ENCODE measurements at regions not wholly inside any gene's neighbourhood (a gene's known extent, or its start where the extent isn't known, plus 50 kb on each side); places are given as distances from the start of the nearest gene placed in this dataset.

- TF ChIP-seq RARB (CRISPR knock-in tag; IDR thresholded peaks at IDR 0.05), result no peak
- no peak for TF ChIP-seq ARNTL (CRISPR knock-in tag; IDR thresholded peaks at IDR 0.05; ENCODE audit: borderline replicate concordance, low read depth)
- TF ChIP-seq ESRRG (CRISPR knock-in tag; IDR thresholded peaks at IDR 0.05), result no peak
- TF ChIP-seq ISL1 (CRISPR knock-in tag; IDR thresholded peaks at IDR 0.05), result no peak
- TF ChIP-seq ZNF70 (CRISPR knock-in tag; IDR thresholded peaks at IDR 0.05), result no peak
- no peak for TF ChIP-seq ZNF565 (CRISPR knock-in tag; conservative IDR thresholded peaks at IDR 0.05; ENCODE audit: low read depth)
- no peak for TF ChIP-seq TCF4 (CRISPR knock-in tag; IDR thresholded peaks at IDR 0.05; ENCODE audit: borderline replicate concordance)
- TF ChIP-seq OSR1 (CRISPR knock-in tag; IDR thresholded peaks at IDR 0.05), result no peak
- no peak for TF ChIP-seq GLIS3 (CRISPR knock-in tag; IDR thresholded peaks at IDR 0.05)
- no peak for TF ChIP-seq TOX (CRISPR knock-in tag; IDR thresholded peaks at IDR 0.05; ENCODE audit: borderline replicate concordance)
- no peak for TF ChIP-seq SNAI2 (CRISPR knock-in tag; IDR thresholded peaks at IDR 0.05)
- no peak for TF ChIP-seq TSHZ2 (CRISPR knock-in tag; IDR thresholded peaks at IDR 0.05)
- no peak for TF ChIP-seq ZC3H10 (CRISPR knock-in tag; IDR thresholded peaks at IDR 0.05)
- no peak for ATAC-seq
These were observed 168.1 kb upstream of the RMP24 start for GRCh38 chr18:35804377-35804776.

GRCh38 chr18:35807811-35808335, 164.6 kb upstream of the RMP24 start:
- TF ChIP-seq TCF4 (CRISPR knock-in tag; IDR thresholded peaks at IDR 0.05; ENCODE audit: borderline replicate concordance), result no peak
- TF ChIP-seq ISL1 (CRISPR knock-in tag; IDR thresholded peaks at IDR 0.05), result no peak
- no peak for TF ChIP-seq ZNF8 (CRISPR knock-in tag; IDR thresholded peaks at IDR 0.05)
- TF ChIP-seq GLIS3 (CRISPR knock-in tag; IDR thresholded peaks at IDR 0.05), result no peak
- TF ChIP-seq TOX (CRISPR knock-in tag; IDR thresholded peaks at IDR 0.05; ENCODE audit: borderline replicate concordance), result no peak
- TF ChIP-seq ESRRG (CRISPR knock-in tag; IDR thresholded peaks at IDR 0.05), result no peak
- no peak for TF ChIP-seq ARNTL (CRISPR knock-in tag; IDR thresholded peaks at IDR 0.05; ENCODE audit: borderline replicate concordance, low read depth)
- TF ChIP-seq ZFP30 (CRISPR knock-in tag; IDR thresholded peaks at IDR 0.05), result no peak
- no peak for TF ChIP-seq CSRNP3 (CRISPR knock-in tag; IDR thresholded peaks at IDR 0.05)
- no peak for TF ChIP-seq CREB5 (CRISPR knock-in tag; IDR thresholded peaks at IDR 0.05; ENCODE audit: low read depth)
- no peak for TF ChIP-seq PATZ1 (CRISPR knock-in tag; IDR thresholded peaks at IDR 0.05; ENCODE audit: borderline replicate concordance)
- no peak for TF ChIP-seq ZNF565 (CRISPR knock-in tag; conservative IDR thresholded peaks at IDR 0.05; ENCODE audit: low read depth)
- no peak for TF ChIP-seq CSDC2 (CRISPR knock-in tag; IDR thresholded peaks at IDR 0.05)
- no peak for TF ChIP-seq TSHZ2 (CRISPR knock-in tag; IDR thresholded peaks at IDR 0.05)
- no peak for TF ChIP-seq ZFP3 (CRISPR knock-in tag; IDR thresholded peaks at IDR 0.05)
- no peak for TF ChIP-seq RARB (CRISPR knock-in tag; IDR thresholded peaks at IDR 0.05)
- no peak for TF ChIP-seq ZNF70 (CRISPR knock-in tag; IDR thresholded peaks at IDR 0.05)
- no peak for ATAC-seq

Measured in SK-N-SH treated with all-trans-retinoic acid at 6 μM for 48 hours (cell line).